HepG2 (cell line): ENCODE measurements at regions not wholly inside any gene's neighbourhood (a gene's known extent, or its start where the extent isn't known, plus 50 kb on each side); places are given as distances from the start of the nearest gene placed in this dataset.

Source experiments
- DPF2 ChIP-seq: sonication (generic); formaldehyde crosslinking; IDR thresholded peaks from 2 replicates; pipeline ENCODE4 v1.4.0; 2020; ENCODE audit warnings: mild to moderate bottlenecking, low read depth, missing genetic modification reagents, borderline replicate concordance
- NR2C2 ChIP-seq: sonication (generic); formaldehyde crosslinking; IDR thresholded peaks from 2 replicates; pipeline ENCODE4 v1.4.0; 2020; ENCODE audit warnings: missing genetic modification reagents, mild to moderate bottlenecking, moderate library complexity, borderline replicate concordance
- ZBTB2 ChIP-seq: sonication (generic); formaldehyde crosslinking; IDR thresholded peaks from 2 replicates; pipeline ENCODE4 v1.8.0; 2022; ENCODE audit warnings: low read depth, missing genetic modification reagents
- ZNF20 ChIP-seq: sonication (generic); formaldehyde crosslinking; IDR thresholded peaks from 2 replicates; pipeline ENCODE4 v1.4.0; 2020; ENCODE audit warnings: mild to moderate bottlenecking, moderate library complexity, missing genetic modification reagents
- ZSCAN22 ChIP-seq: sonication (generic); formaldehyde crosslinking; IDR thresholded peaks from 2 replicates; pipeline ENCODE4 v1.4.0; 2020; ENCODE audit warnings: mild to moderate bottlenecking, missing genetic modification reagents

DNA sequence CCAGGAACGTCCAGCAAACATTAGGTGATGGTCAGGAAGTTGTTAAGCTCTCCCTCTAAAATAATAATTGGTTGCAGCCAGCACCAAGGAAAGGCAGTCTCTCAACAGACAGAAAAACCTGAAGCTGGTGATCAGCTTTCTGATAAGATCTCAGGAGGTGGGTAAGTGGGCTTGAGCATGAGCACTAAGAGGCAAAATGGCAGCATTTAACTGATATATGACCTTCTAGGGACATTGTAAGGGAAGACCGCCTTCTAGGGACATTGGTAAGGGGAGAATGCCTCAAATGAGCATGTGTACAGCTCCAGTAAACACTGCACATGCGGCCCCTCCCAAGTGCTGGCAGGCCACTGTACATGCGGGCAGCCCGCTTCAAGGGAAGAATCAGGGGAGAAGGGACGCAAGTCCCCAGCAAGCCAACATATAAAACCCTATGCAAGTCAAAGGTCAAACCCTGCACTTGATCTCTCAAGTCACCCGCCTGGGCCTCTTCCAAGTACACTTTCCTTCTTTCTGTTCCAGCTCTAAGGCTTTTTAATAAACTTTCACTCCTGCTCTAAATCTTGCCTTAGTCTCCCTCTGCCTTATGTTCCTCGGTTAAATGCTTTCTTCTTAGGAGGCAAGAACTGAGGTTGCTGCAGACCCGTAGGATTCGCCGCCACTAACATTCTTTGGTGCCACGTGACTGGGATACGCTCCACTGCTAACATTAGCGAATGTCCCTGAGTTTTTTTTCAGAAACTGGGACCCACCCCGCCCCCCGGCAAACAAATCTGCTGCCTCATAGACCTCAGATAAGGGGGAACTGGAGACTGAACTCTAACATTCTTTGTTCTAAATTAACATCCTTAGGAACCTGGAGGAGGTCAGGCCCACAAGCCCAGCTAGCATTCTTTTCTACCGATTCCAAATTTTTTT, 463.8 kb downstream of the LPIN1 start:
- no peak for TF ChIP-seq NR2C2 (CRISPR knock-in tag)
- TF ChIP-seq DPF2 (CRISPR knock-in tag) = no peak
- no peak for TF ChIP-seq ZSCAN22 (CRISPR knock-in tag)
- TF ChIP-seq ZBTB2 = no peak
- TF ChIP-seq ZNF20 (CRISPR knock-in tag) = no peak
